ENCODE measurements at regions not wholly inside any gene's neighbourhood (a gene's known extent, or its start where the extent isn't known, plus 50 kb on each side); places are given as distances from the start of the nearest gene placed in this dataset.
A peak's percentile ranks its signal among the peaks of the same experiment; 100 is the strongest.

- no peak for DNase-seq (ENCODE audit: low spot score)
- in situ Hi-C loops (cut with MboI; ENCODE audit: low pct_unique_long_range_greater_than_20kb, low sequenced_read_pairs, unreplicated experiment), result no loop called here
- TF ChIP-seq CTCF (IDR thresholded peaks at IDR 0.05; ENCODE audit: extremely low read depth, insufficient read depth, missing control alignments), result no peak
These were observed 99.3 kb downstream of the C1QL2 start for GRCh38 chr2:119059287-119059686.

DNA sequence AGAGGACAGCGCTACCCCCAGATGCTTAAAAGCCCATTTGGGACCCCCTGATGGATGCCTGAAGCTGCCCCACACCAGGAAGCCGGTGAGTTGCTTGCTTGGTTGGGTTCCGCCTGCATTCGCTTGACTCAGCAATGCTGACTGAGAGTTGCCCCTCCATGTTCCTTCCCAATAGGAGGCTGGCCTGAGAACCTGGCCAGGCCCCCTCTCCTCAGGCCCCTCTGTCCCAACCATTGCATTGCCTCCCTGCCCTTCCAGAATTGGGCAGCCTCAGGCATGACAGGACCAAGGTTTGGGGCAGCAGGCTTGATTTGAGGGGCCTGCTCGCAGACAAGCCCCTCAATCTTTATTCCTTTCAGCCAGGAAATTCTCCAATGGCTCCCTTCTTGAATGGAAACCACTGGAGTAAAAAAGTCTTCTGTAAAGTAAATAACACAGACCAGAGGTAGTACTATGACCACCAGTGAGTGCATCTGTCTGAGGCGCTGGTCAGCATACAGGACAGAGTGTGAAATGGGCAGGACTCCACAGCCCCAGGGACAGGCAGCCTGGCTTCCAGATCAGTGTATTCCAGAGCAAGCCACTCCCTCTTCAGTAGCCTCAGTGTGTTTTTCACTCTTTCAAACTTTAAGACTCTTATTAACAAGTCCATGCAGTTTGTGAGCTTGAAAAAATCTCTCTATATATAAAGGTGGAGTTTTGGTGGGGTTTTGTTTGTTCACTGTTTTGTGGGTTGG, 104.7 kb downstream of the C1QL2 start:
- in situ Hi-C loops (cut with MboI; ENCODE audit: low pct_unique_long_range_greater_than_20kb, low sequenced_read_pairs, unreplicated experiment), result no loop called here
- DNase-seq (ENCODE audit: low spot score), result no peak
- no peak for TF ChIP-seq CTCF (IDR thresholded peaks at IDR 0.05; ENCODE audit: extremely low read depth, insufficient read depth, missing control alignments)

GRCh38 chr2:119051263-119051662, 107.3 kb downstream of the C1QL2 start:
- no peak for TF ChIP-seq CTCF (IDR thresholded peaks at IDR 0.05; ENCODE audit: extremely low read depth, insufficient read depth, missing control alignments)
- no peak for DNase-seq (ENCODE audit: low spot score)
- in situ Hi-C loops (cut with MboI; ENCODE audit: low pct_unique_long_range_greater_than_20kb, low sequenced_read_pairs, unreplicated experiment), result no loop called here

DNA sequence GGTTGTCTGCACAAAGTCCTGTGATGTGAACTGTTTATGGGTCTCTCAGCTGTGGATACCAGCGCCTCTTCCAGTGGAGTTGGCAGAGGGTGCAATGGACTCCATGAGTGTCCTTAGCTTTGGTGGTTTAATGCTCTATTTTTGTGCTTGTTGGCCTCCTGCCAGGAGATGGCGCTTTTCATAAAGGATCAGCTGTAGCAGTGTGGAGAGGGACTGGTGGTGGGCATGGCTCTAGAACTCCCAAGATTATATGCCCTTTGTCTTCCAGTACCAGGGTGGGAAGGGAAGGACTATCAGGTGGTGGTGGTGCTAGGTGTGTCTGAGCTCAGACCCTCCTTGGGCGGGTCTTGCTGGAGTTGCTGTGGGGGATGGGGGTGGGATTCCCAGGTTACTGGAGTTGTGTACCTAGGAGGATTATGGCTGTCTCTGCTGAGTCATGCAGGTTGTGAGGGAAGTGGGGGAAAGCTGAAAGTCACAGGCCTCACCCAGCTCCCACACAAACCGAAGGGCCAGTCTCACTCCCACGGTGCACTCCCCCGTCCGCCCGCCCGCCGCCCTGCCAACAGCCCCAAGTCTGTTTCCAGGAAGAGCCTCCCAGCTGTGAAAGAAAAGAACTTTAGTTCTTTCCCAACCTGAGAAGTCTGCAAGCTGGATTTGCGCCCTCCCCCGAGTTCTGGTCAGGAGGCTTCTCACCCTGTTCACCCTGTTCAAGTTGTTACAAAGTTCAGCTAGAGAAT, 108.1 kb downstream of the MARCO start:
- DNase-seq (ENCODE audit: low spot score), result no peak
- peak; percentile 14 for TF ChIP-seq CTCF (IDR thresholded peaks at IDR 0.05; ENCODE audit: extremely low read depth, insufficient read depth, missing control alignments)
- in situ Hi-C loops (cut with MboI; ENCODE audit: low pct_unique_long_range_greater_than_20kb, low sequenced_read_pairs, unreplicated experiment), result no loop called here
